Parathyroid adenoma (tissue), 2 donors: ENCODE measurements at regions not wholly inside any gene's neighbourhood (a gene's known extent, or its start where the extent isn't known, plus 50 kb on each side); places are given as distances from the start of the nearest gene placed in this dataset.

ENCODE experiments used
- H2AFZ ChIP-seq: fragments of 300-600 bp; sonication (generic); one replicate; pipeline ENCODE4 v1.7.0; 2017; ENCODE audit warnings: antibody characterized with exemption, mild to moderate bottlenecking
- H3K27ac ChIP-seq: fragments of 300-600 bp; sonication (generic); one replicate; pipeline ENCODE4 v1.7.0; 2017
- H3K27me3 ChIP-seq: fragments of 300-600 bp; sonication (generic); one replicate; pipeline ENCODE4 v1.7.0; 2017; ENCODE audit warnings: low read length; ENCODE audit not compliant: control insufficient read depth, insufficient read depth
- H3K36me3 ChIP-seq: fragments of 300-600 bp; sonication (generic); one replicate; pipeline ENCODE4 v1.7.0; 2017; ENCODE audit warnings: low read length; ENCODE audit not compliant: control insufficient read depth, insufficient read depth
- H3K4me1 ChIP-seq: fragments of 300-600 bp; sonication (generic); one replicate; pipeline ENCODE4 v1.7.0; 2017; ENCODE audit warnings: control low read depth
- H3K4me2 ChIP-seq: fragments of 300-600 bp; sonication (generic); one replicate; pipeline ENCODE4 v1.7.0; 2017; ENCODE audit warnings: low read length
- H3K4me3 ChIP-seq: fragments of 300-600 bp; sonication (generic); one replicate; pipeline ENCODE4 v1.7.0; 2017; ENCODE audit warnings: low read depth, low read length
- H3K79me2 ChIP-seq: fragments of 300-600 bp; sonication (generic); one replicate; pipeline ENCODE4 v1.7.0; 2017; ENCODE audit warnings: control low read depth
- H3K9ac ChIP-seq: fragments of 300-600 bp; sonication (generic); one replicate; pipeline ENCODE4 v1.7.0; 2017; ENCODE audit warnings: mild to moderate bottlenecking
- H3K9me3 ChIP-seq: fragments of 300-600 bp; sonication (generic); one replicate; pipeline ENCODE4 v1.7.0; 2017; ENCODE audit warnings: low read length; ENCODE audit not compliant: control insufficient read depth
- CTCF ChIP-seq: fragments of 300-600 bp; sonication (generic); IDR thresholded peaks from one replicate; pipeline ENCODE4 v1.7.0; 2017; ENCODE audit warnings: antibody characterized with exemption, mild to moderate bottlenecking
- donor health status: primary hyperparathyroidism.

DNA sequence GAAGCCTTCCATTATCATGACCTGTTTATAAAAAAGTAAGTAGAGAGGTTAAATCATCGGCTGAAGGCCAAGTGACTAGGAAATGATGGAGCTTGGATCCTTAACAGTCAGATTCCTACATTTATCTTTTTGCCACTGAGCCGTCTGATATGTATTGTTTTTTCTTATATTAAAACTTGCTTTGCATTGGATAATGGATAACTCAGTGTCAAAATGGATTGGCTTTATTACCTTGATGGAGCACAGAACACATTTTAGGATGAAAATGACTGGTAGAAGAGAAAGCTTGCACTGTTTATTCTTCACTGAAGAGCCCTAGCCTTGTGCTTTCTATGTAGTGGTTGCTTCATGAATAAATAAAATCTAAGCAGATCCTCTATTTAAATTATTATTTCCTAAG lies 54.2 kb upstream of the TSPAN5 start:
- Histone ChIP-seq H3K9me3 (no peaks in the 10 kb centered on the region), H3K27me3 (no peaks in the 10 kb centered on the region), H3K4me3 (no peak overlapping the region), H3K27ac (no peak overlapping the region), H3K9ac (no peak overlapping the region), H3K36me3 (no peaks in the 10 kb centered on the region), H3K79me2 (no peaks in the 10 kb centered on the region), H3K4me1 (no peaks in the 10 kb centered on the region), H2AFZ (no peak overlapping the region), H3K4me2 (no peak overlapping the region)
- no peak for TF ChIP-seq CTCF

- Histone ChIP-seq H3K4me1 (no peaks in the 10 kb centered on the region), H3K4me3 (no peak overlapping the region), H3K27ac (no peak overlapping the region), H3K27me3 (no peaks in the 10 kb centered on the region), H3K36me3 (no peaks in the 10 kb centered on the region), H3K9me3 (no peaks in the 10 kb centered on the region), H3K9ac (no peak overlapping the region), H3K4me2 (no peak overlapping the region), H3K79me2 (no peaks in the 10 kb centered on the region), H2AFZ (no peak overlapping the region)
- no peak for TF ChIP-seq CTCF
These were observed 53.1 kb upstream of the TSPAN5 start for GRCh38 chr4:98711526-98711925.

DNA sequence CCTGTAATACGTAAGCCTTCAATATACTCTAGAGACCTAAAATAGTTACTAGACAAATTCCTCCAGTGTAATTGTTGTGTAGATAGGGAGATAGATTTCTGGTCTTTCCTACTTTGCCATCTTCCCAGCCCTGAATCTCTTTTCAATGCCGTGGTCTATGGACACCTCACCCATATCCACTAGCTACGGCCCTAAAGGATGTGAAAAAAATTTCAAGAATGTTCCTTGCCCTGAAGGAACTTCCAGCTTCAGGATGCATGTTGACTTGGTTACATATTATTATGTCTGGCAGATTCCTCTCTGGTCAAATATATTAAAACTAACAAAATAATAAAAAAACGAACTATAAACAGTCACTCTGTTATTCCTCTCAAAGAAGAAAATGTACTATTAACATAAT lies 52.4 kb upstream of the TSPAN5 start:
- no peak overlapping the region for H3K9ac ChIP-seq

More for the DNA sequence above, 52.4 kb upstream of the TSPAN5 start:
- Histone ChIP-seq H3K9me3 (no peaks in the 10 kb centered on the region), H3K36me3 (no peaks in the 10 kb centered on the region), H3K79me2 (no peaks in the 10 kb centered on the region), H3K4me3 (no peak overlapping the region), H3K4me1 (no peaks in the 10 kb centered on the region), H3K27me3 (no peaks in the 10 kb centered on the region), H3K27ac (no peak overlapping the region), H2AFZ (no peak overlapping the region), H3K4me2 (no peak overlapping the region)
- no peak for TF ChIP-seq CTCF
